SK-N-SH treated with all-trans-retinoic acid at 6 μM for 48 hours (cell line): ENCODE measurements at regions not wholly inside any gene's neighbourhood (a gene's known extent, or its start where the extent isn't known, plus 50 kb on each side); places are given as distances from the start of the nearest gene placed in this dataset.

Experiments
- ATAC-seq: fragments of 200-7000 bp; cut with Tn5 transposase; 3 replicates; pipeline ENCODE4 v1.9.1; 2020; ENCODE audit warnings: mild to moderate bottlenecking, moderate library complexity
- ARNTL ChIP-seq: fragments of 450-650 bp; formaldehyde crosslinking; IDR thresholded peaks from 2 replicates; pipeline ENCODE4 v1.5.0; 2020; ENCODE audit warnings: low read depth, mild to moderate bottlenecking, moderate library complexity, borderline replicate concordance
- BACH2 ChIP-seq: fragments of 250-450 bp; sonication (Bioruptor Pico); IDR thresholded peaks from 2 replicates; pipeline ENCODE4 v1.9.0; 2021; ENCODE audit warnings: mild to moderate bottlenecking, borderline replicate concordance
- CREB5 ChIP-seq: fragments of 250-450 bp; sonication (Bioruptor Pico); IDR thresholded peaks from 2 replicates; pipeline ENCODE4 v1.5.1; 2020; ENCODE audit warnings: low read depth, mild to moderate bottlenecking, moderate library complexity
- CSDC2 ChIP-seq: fragments of 250-450 bp; sonication (Bioruptor Pico); IDR thresholded peaks from 2 replicates; pipeline ENCODE4 v1.5.0; 2020; ENCODE audit warnings: mild to moderate bottlenecking, moderate library complexity
- CSRNP3 ChIP-seq: fragments of 250-450 bp; sonication (Bioruptor Pico); IDR thresholded peaks from 2 replicates; pipeline ENCODE4 v1.5.1; 2021; ENCODE audit warnings: mild to moderate bottlenecking, moderate library complexity
- ESRRG ChIP-seq: fragments of 250-450 bp; sonication (Bioruptor Pico); IDR thresholded peaks from 2 replicates; pipeline ENCODE4 v1.6.1; 2021; ENCODE audit warnings: mild to moderate bottlenecking
- GLIS3 ChIP-seq: fragments of 250-450 bp; sonication (Bioruptor Pico); IDR thresholded peaks from 2 replicates; pipeline ENCODE4 v1.5.0; 2020; ENCODE audit warnings: mild to moderate bottlenecking, moderate library complexity
- ISL1 ChIP-seq: fragments of 250-450 bp; sonication (Bioruptor Pico); IDR thresholded peaks from 2 replicates; pipeline ENCODE4 v2.1.2; 2022; ENCODE audit warnings: mild to moderate bottlenecking, moderate library complexity
- OSR1 ChIP-seq: fragments of 250-450 bp; sonication (Bioruptor Pico); IDR thresholded peaks from 2 replicates; pipeline ENCODE4 v1.8.0; 2022; ENCODE audit warnings: moderate library complexity, mild to moderate bottlenecking, inconsistent platforms
- PATZ1 ChIP-seq: fragments of 250-450 bp; sonication (Bioruptor Pico); IDR thresholded peaks from 2 replicates; pipeline ENCODE4 v1.8.0; 2020; ENCODE audit warnings: mild to moderate bottlenecking, moderate library complexity, borderline replicate concordance
- POU6F1 ChIP-seq: fragments of 250-450 bp; sonication (Bioruptor Pico); IDR thresholded peaks from 2 replicates; pipeline ENCODE4 v1.8.0; 2021; ENCODE audit warnings: low read depth, mild to moderate bottlenecking, moderate library complexity, borderline replicate concordance
- PPARA ChIP-seq: fragments of 250-450 bp; sonication (Bioruptor Pico); IDR thresholded peaks from 2 replicates; pipeline ENCODE4 v1.5.0; 2020; ENCODE audit warnings: mild to moderate bottlenecking, borderline replicate concordance
- RARB ChIP-seq: fragments of 250-450 bp; sonication (Bioruptor Pico); IDR thresholded peaks from 2 replicates; pipeline ENCODE4 v1.8.0; 2021; ENCODE audit warnings: mild to moderate bottlenecking, moderate library complexity
- SNAI2 ChIP-seq: fragments of 250-450 bp; sonication (Bioruptor Pico); IDR thresholded peaks from 2 replicates; pipeline ENCODE4 v1.5.0; 2020; ENCODE audit warnings: mild to moderate bottlenecking, moderate library complexity
- TCF4 ChIP-seq: fragments of 250-450 bp; sonication (Bioruptor Pico); IDR thresholded peaks from 2 replicates; pipeline ENCODE4 v1.8.0; 2021; ENCODE audit warnings: mild to moderate bottlenecking, moderate library complexity, borderline replicate concordance
- TOX ChIP-seq: fragments of 250-450 bp; sonication (Bioruptor Pico); IDR thresholded peaks from 2 replicates; pipeline ENCODE4 v1.8.0; 2021; ENCODE audit warnings: mild to moderate bottlenecking, moderate library complexity, borderline replicate concordance
- TSHZ2 ChIP-seq: fragments of 250-450 bp; sonication (Bioruptor Pico); IDR thresholded peaks from 2 replicates; pipeline ENCODE4 v1.5.0; 2020; ENCODE audit warnings: mild to moderate bottlenecking, moderate library complexity
- ZC3H10 ChIP-seq: fragments of 250-450 bp; sonication (Bioruptor Pico); IDR thresholded peaks from 2 replicates; pipeline ENCODE4 v1.5.1; 2021; ENCODE audit warnings: mild to moderate bottlenecking, moderate library complexity
- ZFP3 ChIP-seq: fragments of 250-450 bp; sonication (Bioruptor Pico); IDR thresholded peaks from 2 replicates; pipeline ENCODE4 v1.5.0; 2020; ENCODE audit warnings: mild to moderate bottlenecking, moderate library complexity
- ZFP30 ChIP-seq: fragments of 450-650 bp; formaldehyde crosslinking; IDR thresholded peaks from 2 replicates; pipeline ENCODE4 v1.5.0; 2022; ENCODE audit warnings: mild to moderate bottlenecking, moderate library complexity
- ZNF565 ChIP-seq: fragments of 450-650 bp; formaldehyde crosslinking; conservative IDR thresholded peaks from 2 replicates; pipeline ENCODE4 v1.5.0; 2020; ENCODE audit warnings: low read depth, mild to moderate bottlenecking, moderate library complexity
- ZNF70 ChIP-seq: fragments of 450-650 bp; formaldehyde crosslinking; IDR thresholded peaks from 2 replicates; pipeline ENCODE4 v1.5.0; 2020; ENCODE audit warnings: mild to moderate bottlenecking, moderate library complexity
- ZNF8 ChIP-seq: fragments of 450-650 bp; formaldehyde crosslinking; IDR thresholded peaks from 2 replicates; pipeline ENCODE4 v1.5.0; 2020; ENCODE audit warnings: mild to moderate bottlenecking, moderate library complexity

GRCh38 chr4:83785891-83786290 lies 250.0 kb downstream of the GPAT3 start:
- TF ChIP-seq ZNF70 (CRISPR knock-in tag) (no peak), TOX (CRISPR knock-in tag) (no peak), PPARA (no peak), PATZ1 (CRISPR knock-in tag) (no peak), GLIS3 (CRISPR knock-in tag) (no peak), TCF4 (CRISPR knock-in tag) (no peak), ZNF8 (CRISPR knock-in tag) (no peak), BACH2 (CRISPR knock-in tag) (no peak), SNAI2 (no peak), ISL1 (CRISPR knock-in tag) (no peak), CSDC2 (CRISPR knock-in tag) (no peak), OSR1 (CRISPR knock-in tag) (no peak), ZNF565 (CRISPR knock-in tag) (no peak), CSRNP3 (CRISPR knock-in tag) (no peak), ESRRG (no peak), TSHZ2 (no peak)

GRCh38 chr4:83783215-83783614 lies 247.3 kb downstream of the GPAT3 start:
- no peak for ATAC-seq
- TF ChIP-seq ISL1 (CRISPR knock-in tag) (no peak), POU6F1 (CRISPR knock-in tag) (no peak), TCF4 (CRISPR knock-in tag) (no peak), PATZ1 (CRISPR knock-in tag) (no peak), RARB (CRISPR knock-in tag) (no peak), ZFP3 (CRISPR knock-in tag) (no peak), BACH2 (CRISPR knock-in tag) (no peak), PPARA (no peak), CSDC2 (CRISPR knock-in tag) (no peak), ZFP30 (CRISPR knock-in tag) (no peak), TOX (CRISPR knock-in tag) (no peak), CSRNP3 (CRISPR knock-in tag) (no peak), OSR1 (CRISPR knock-in tag) (no peak), ESRRG (no peak), ZNF8 (CRISPR knock-in tag) (no peak), ARNTL (no peak), TSHZ2 (no peak), CREB5 (no peak), ZNF70 (CRISPR knock-in tag) (no peak), ZC3H10 (CRISPR knock-in tag) (no peak)

More at GRCh38 chr4:83785891-83786290, 250.0 kb downstream of the GPAT3 start:
- ATAC-seq: no peak
